K562 (cell line): ENCODE measurements at regions not wholly inside any gene's neighbourhood (a gene's known extent, or its start where the extent isn't known, plus 50 kb on each side); places are given as distances from the start of the nearest gene placed in this dataset.

Experiments
- ATAC-seq: fragments of 200-7000 bp; cut with Tn5 transposase; 3 replicates; pipeline ENCODE4 v1.9.1; 2020; ENCODE audit warnings: moderate library complexity
- BruUV-seq: library from RNA; stranded (reverse); fragments of 400-500 nt; replicated peaks from 2 replicates; lab custom pipeline; 2021; lab: Mats Ljungman, UMichigan
- CTCF ChIA-PET: fragments of 300-600 bp; formaldehyde crosslinking; extraction: SDS; loops from one replicate; lab custom pipeline; 2021; ENCODE audit warnings: low intra/inter-chr PET ratio; lab: Yijun Ruan, JAX
- POLR2A ChIA-PET: fragments of 300-600, 350-650 bp; sonication (Branson Sonifier 250); formaldehyde crosslinking; extraction: SDS; loops from one replicate; lab custom pipeline; 2021; ENCODE audit warnings: antibody characterized with exemption, inconsistent platforms; lab: Yijun Ruan, JAX
- DNase-seq, 4 experiments: peaks; one replicate each; pipeline versions ENCODE4 v3.0.0 to v3.0.0-alpha.2; 2011 to 2018; ENCODE audit warnings: low spot score in 3 of 4, mixed read lengths in 3 of 4; ENCODE audit errors: extremely low read depth in 1 of 4
- FAIRE-seq: peaks from 2 replicates; lab custom pipeline; 2011; peaks lifted over from hg19 to GRCh38; lab: Jason Lieb, UNC
- H2AFZ ChIP-seq: 2 replicates; pipeline ENCODE4 v1.6.0; 2011; ENCODE audit warnings: low read depth, low read length, control low read depth, inconsistent platforms
- H3K27ac ChIP-seq: fragments of 200-600 bp; 3 replicates; pipeline ENCODE4 v1.8.0; 2011; ENCODE audit warnings: low read depth, mild to moderate bottlenecking, control low read depth, inconsistent platforms, low read length, moderate library complexity, mixed read lengths; ENCODE audit errors: extremely low read depth
- H3K27me3 ChIP-seq, 2 experiments: fragments of 300-600 bp in 1 of 2; 2 replicates in 1 of 2; 3 replicates in 1 of 2; pipeline versions ENCODE4 v1.6.0 to v1.8.0; 2011; ENCODE audit warnings: inconsistent platforms in 2 of 2, low read length in 2 of 2, mild to moderate bottlenecking in 1 of 2, mixed read lengths in 1 of 2, moderate library complexity in 1 of 2; ENCODE audit not compliant: control insufficient read depth in 2 of 2, insufficient read depth in 2 of 2
- H3K36me3 ChIP-seq: fragments of 300-600 bp; 3 replicates; pipeline ENCODE4 v1.8.0; 2011; ENCODE audit warnings: mild to moderate bottlenecking, low read length, inconsistent platforms; ENCODE audit not compliant: control insufficient read depth, insufficient read depth
- H3K4me1 ChIP-seq, 2 experiments: fragments of 200-600 bp in 1 of 2; replicated peaks in 1 of 2; 2 replicates in 1 of 2; 3 replicates in 1 of 2; pipeline versions ENCODE4 v1.5.1 to v1.8.0; 2011; ENCODE audit warnings: inconsistent platforms in 2 of 2, low read length in 2 of 2, mild to moderate bottlenecking in 1 of 2, mixed read lengths in 1 of 2, moderate library complexity in 1 of 2; ENCODE audit not compliant: control insufficient read depth in 2 of 2, insufficient read depth in 2 of 2
- H3K4me2 ChIP-seq: 2 replicates; pipeline ENCODE4 v1.6.1; 2011; ENCODE audit warnings: low read length, control low read depth, inconsistent platforms, mixed read lengths; ENCODE audit not compliant: insufficient read depth
- H3K4me3 ChIP-seq: fragments of 200-600 bp; sonication (generic), shearing (Covaris generic); 2 replicates; pipeline ENCODE4 v1.5.1; 2016; ENCODE audit warnings: control low read depth, inconsistent platforms
- H3K79me2 ChIP-seq: fragments of 200-600 bp; 3 replicates; pipeline ENCODE4 v1.8.0; 2011; ENCODE audit warnings: low read length, inconsistent platforms; ENCODE audit not compliant: control insufficient read depth, insufficient read depth
- H3K9ac ChIP-seq, 2 experiments: 2 replicates each; pipeline versions ENCODE4 v1.6.0 to v1.6.1; 2011; ENCODE audit warnings: low read depth in 2 of 2, low read length in 2 of 2, control low read depth in 1 of 2, inconsistent platforms in 1 of 2, mild to moderate bottlenecking in 1 of 2, mixed read lengths in 1 of 2; ENCODE audit not compliant: insufficient read depth in 1 of 2
- H3K9me1 ChIP-seq: one replicate; pipeline ENCODE4 v1.6.0; 2011; ENCODE audit warnings: inconsistent platforms, mild to moderate bottlenecking, low read length, moderate library complexity; ENCODE audit not compliant: control insufficient read depth, insufficient read depth
- H3K9me3 ChIP-seq: replicated peaks from 2 replicates; pipeline ENCODE4 v1.5.1; 2011; ENCODE audit warnings: low read depth, low read length, inconsistent platforms; ENCODE audit not compliant: control insufficient read depth, insufficient read depth
- H4K20me1 ChIP-seq: replicated peaks from 2 replicates; pipeline ENCODE4 v1.6.1; 2011; ENCODE audit warnings: low read length, inconsistent platforms, mixed read lengths; ENCODE audit not compliant: control insufficient read depth, insufficient read depth
- CBX1 ChIP-seq: sonication (generic); IDR thresholded peaks from 2 replicates; pipeline ENCODE4 v1.6.1; 2016; ENCODE audit warnings: antibody characterized with exemption, low read depth, mild to moderate bottlenecking
- DMBX1 ChIP-seq: fragments of 250-450 bp; sonication (Bioruptor Pico); IDR thresholded peaks from 2 replicates; pipeline ENCODE4 v1.8.0; 2022; ENCODE audit warnings: inconsistent platforms, mild to moderate bottlenecking, moderate library complexity, borderline replicate concordance
- ESRRB ChIP-seq: fragments of 250-450 bp; sonication (Bioruptor Pico); IDR thresholded peaks from 2 replicates; pipeline ENCODE4 v1.5.0; 2020; ENCODE audit warnings: mild to moderate bottlenecking, moderate library complexity, borderline replicate concordance
- HDAC8 ChIP-seq: fragments of 450-650 bp; IDR thresholded peaks from 2 replicates; pipeline ENCODE4 v1.6.1; 2016; ENCODE audit warnings: mild to moderate bottlenecking, missing genetic modification characterization, moderate library complexity, missing compliant biosample characterization
- HMG20A ChIP-seq: fragments of 450-650 bp; formaldehyde crosslinking; conservative IDR thresholded peaks from 2 replicates; pipeline ENCODE4 v1.4.0; 2020; ENCODE audit warnings: mild to moderate bottlenecking, mixed read lengths
- ILF3 ChIP-seq: fragments of 450-650 bp; IDR thresholded peaks from 2 replicates; pipeline ENCODE4 v1.6.1; 2018; ENCODE audit warnings: antibody characterized with exemption, mild to moderate bottlenecking, moderate library complexity, borderline replicate concordance
- MTF1 ChIP-seq: fragments of 250-450 bp; sonication (Bioruptor Pico); IDR thresholded peaks from 2 replicates; pipeline ENCODE4 v1.9.0; 2021; ENCODE audit warnings: moderate library complexity, mild to moderate bottlenecking, inconsistent platforms, borderline replicate concordance
- RBFOX2 ChIP-seq: fragments of 200-400 bp; formaldehyde crosslinking; IDR thresholded peaks from 2 replicates; pipeline ENCODE4 v1.6.1; 2017; ENCODE audit warnings: low read depth, mild to moderate bottlenecking, low read length, moderate library complexity
- TAL1 ChIP-seq: fragments of 450-650 bp; IDR thresholded peaks from 2 replicates; pipeline ENCODE4 v1.6.1; 2016; ENCODE audit warnings: mild to moderate bottlenecking
- ZNF165 ChIP-seq: fragments of 250-450 bp; sonication (Bioruptor Pico); IDR thresholded peaks from 2 replicates; pipeline ENCODE4 v1.4.0; 2020; ENCODE audit warnings: borderline replicate concordance
- ZNF253 ChIP-seq: fragments of 250-450 bp; sonication (Bioruptor Pico); conservative IDR thresholded peaks from 2 replicates; pipeline ENCODE4 v1.6.1; 2021; ENCODE audit warnings: mild to moderate bottlenecking
- WGBS: fragments of 100-300 bp; shearing (Covaris generic); methylation state at CpG from one replicate; pipeline ENCODE4 v1.1.6; 2016; ENCODE audit warnings: low coverage, mixed read lengths; ENCODE audit not compliant: insufficient coverage; ENCODE audit errors: missing lambda C conversion rate; 5-methylcytosine and 5-hydroxymethylcytosine counted together
- in situ Hi-C: fragments of 300-500 bp; cut with MboI; formaldehyde crosslinking; loops from 4 replicates; pipeline ENCODE4 v1.15.0; 2018; ENCODE audit warnings: inconsistent platforms, mixed read lengths
- intact Hi-C: fragments of 100-400 bp; cut with micrococcal nuclease; formaldehyde crosslinking; loops from 2 replicates; pipeline ENCODE4 v1.14.2; 2022
- TF ChIP-seq, protein P1 (sequence below): sonication (generic); formaldehyde crosslinking; IDR thresholded peaks from 2 replicates; pipeline ENCODE4 v1.8.0; 2022; ENCODE audit warnings: mild to moderate bottlenecking, missing genetic modification reagents
- TF ChIP-seq, protein P2 (sequence below): fragments of 450-650 bp; IDR thresholded peaks from 2 replicates; pipeline ENCODE4 v1.6.1; 2018; ENCODE audit not compliant: partially characterized antibody
- TF ChIP-seq, protein P3 (sequence below): sonication (generic); formaldehyde crosslinking; IDR thresholded peaks from 2 replicates; pipeline ENCODE4 v1.8.1; 2023; ENCODE audit warnings: mild to moderate bottlenecking, missing genetic modification reagents
- TF ChIP-seq, protein P4 (sequence below): sonication (generic); formaldehyde crosslinking; IDR thresholded peaks from 2 replicates; pipeline ENCODE4 v1.8.1; 2022; ENCODE audit warnings: missing genetic modification reagents

DNA sequence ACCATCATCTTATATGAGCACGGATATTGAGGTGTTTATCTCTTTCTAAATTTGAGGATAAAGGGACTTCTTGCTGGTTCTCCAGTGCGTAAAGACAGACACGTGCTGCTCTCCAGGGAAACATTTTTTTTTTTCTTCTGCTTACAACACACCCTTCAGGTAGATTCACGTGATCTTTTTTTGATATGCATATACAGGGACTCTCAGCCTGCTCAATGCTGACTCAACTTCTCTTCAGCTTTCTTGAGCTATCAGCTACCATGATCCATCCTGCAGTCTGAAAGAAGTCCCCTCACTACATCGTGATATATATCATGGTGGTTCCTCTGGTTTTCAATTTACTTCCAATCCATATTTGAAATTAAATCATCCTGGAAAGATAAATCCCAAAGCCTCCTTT is 87.1 kb upstream of the SLITRK3 start:
- in situ Hi-C loops (no loop called here), intact Hi-C loops (no loop called here)
- Histone ChIP-seq H3K4me2 (no peak overlapping the region), H4K20me1 (no peaks in the 10 kb centered on the region), H3K9me1 (no peaks in the 10 kb centered on the region), H3K36me3 (no peaks in the 10 kb centered on the region), H3K27ac (no peak overlapping the region), H3K27me3 (no peaks in the 10 kb centered on the region), H2AFZ (no peak overlapping the region), H3K4me1 (no peaks in the 10 kb centered on the region), H3K9ac (no peak overlapping the region), H3K4me3 (no peak overlapping the region), H3K79me2 (no peaks in the 10 kb centered on the region), H3K9me3 (0 out of 2 replicates have a peak, but pooled peaks cover 1% of the 10 kb centered on the region)
- POLR2A ChIA-PET, result no interaction called here
- FAIRE-seq (no peak), DNase-seq (no peak), ATAC-seq (no peak)
- CTCF ChIA-PET, result no interaction called here
- WGBS, result 0% methylated on average over 4 of the region's 5 CpGs
- BruUV-seq, result no TSS peak
- TF ChIP-seq ILF3 (no peak), DMBX1 (no peak), ZNF253 (CRISPR knock-in tag) (no peak), TAL1 (no peak), HDAC8 (no peak), ESRRB (CRISPR knock-in tag) (no peak), MTF1 (CRISPR knock-in tag) (no peak), CBX1 (no peak), HMG20A (CRISPR knock-in tag) (no peak), RBFOX2 (no peak), ZNF165 (no peak)
- TF ChIP-seq, protein P1, sequence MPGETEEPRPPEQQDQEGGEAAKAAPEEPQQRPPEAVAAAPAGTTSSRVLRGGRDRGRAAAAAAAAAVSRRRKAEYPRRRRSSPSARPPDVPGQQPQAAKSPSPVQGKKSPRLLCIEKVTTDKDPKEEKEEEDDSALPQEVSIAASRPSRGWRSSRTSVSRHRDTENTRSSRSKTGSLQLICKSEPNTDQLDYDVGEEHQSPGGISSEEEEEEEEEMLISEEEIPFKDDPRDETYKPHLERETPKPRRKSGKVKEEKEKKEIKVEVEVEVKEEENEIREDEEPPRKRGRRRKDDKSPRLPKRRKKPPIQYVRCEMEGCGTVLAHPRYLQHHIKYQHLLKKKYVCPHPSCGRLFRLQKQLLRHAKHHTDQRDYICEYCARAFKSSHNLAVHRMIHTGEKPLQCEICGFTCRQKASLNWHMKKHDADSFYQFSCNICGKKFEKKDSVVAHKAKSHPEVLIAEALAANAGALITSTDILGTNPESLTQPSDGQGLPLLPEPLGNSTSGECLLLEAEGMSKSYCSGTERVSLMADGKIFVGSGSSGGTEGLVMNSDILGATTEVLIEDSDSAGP (CRISPR knock-in tag), result no peak
- TF ChIP-seq, protein P2, sequence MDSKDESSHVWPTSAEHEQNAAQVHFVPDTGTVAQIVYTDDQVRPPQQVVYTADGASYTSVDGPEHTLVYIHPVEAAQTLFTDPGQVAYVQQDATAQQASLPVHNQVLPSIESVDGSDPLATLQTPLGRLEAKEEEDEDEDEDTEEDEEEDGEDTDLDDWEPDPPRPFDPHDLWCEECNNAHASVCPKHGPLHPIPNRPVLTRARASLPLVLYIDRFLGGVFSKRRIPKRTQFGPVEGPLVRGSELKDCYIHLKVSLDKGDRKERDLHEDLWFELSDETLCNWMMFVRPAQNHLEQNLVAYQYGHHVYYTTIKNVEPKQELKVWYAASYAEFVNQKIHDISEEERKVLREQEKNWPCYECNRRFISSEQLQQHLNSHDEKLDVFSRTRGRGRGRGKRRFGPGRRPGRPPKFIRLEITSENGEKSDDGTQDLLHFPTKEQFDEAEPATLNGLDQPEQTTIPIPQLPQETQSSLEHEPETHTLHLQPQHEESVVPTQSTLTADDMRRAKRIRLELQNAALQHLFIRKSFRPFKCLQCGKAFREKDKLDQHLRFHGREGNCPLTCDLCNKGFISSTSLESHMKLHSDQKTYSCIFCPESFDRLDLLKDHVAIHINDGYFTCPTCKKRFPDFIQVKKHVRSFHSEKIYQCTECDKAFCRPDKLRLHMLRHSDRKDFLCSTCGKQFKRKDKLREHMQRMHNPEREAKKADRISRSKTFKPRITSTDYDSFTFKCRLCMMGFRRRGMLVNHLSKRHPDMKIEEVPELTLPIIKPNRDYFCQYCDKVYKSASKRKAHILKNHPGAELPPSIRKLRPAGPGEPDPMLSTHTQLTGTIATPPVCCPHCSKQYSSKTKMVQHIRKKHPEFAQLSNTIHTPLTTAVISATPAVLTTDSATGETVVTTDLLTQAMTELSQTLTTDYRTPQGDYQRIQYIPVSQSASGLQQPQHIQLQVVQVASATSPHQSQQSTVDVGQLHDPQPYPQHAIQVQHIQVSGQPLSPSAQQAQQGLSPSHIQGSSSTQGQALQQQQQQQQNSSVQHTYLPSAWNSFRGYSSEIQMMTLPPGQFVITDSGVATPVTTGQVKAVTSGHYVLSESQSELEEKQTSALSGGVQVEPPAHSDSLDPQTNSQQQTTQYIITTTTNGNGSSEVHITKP, result no peak
- TF ChIP-seq, protein P3, sequence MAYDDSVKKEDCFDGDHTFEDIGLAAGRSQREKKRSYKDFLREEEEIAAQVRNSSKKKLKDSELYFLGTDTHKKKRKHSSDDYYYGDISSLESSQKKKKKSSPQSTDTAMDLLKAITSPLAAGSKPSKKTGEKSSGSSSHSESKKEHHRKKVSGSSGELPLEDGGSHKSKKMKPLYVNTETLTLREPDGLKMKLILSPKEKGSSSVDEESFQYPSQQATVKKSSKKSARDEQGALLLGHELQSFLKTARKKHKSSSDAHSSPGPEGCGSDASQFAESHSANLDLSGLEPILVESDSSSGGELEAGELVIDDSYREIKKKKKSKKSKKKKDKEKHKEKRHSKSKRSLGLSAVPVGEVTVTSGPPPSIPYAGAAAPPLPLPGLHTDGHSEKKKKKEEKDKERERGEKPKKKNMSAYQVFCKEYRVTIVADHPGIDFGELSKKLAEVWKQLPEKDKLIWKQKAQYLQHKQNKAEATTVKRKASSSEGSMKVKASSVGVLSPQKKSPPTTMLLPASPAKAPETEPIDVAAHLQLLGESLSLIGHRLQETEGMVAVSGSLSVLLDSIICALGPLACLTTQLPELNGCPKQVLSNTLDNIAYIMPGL (CRISPR knock-in tag), result no peak
- TF ChIP-seq, protein P4, sequence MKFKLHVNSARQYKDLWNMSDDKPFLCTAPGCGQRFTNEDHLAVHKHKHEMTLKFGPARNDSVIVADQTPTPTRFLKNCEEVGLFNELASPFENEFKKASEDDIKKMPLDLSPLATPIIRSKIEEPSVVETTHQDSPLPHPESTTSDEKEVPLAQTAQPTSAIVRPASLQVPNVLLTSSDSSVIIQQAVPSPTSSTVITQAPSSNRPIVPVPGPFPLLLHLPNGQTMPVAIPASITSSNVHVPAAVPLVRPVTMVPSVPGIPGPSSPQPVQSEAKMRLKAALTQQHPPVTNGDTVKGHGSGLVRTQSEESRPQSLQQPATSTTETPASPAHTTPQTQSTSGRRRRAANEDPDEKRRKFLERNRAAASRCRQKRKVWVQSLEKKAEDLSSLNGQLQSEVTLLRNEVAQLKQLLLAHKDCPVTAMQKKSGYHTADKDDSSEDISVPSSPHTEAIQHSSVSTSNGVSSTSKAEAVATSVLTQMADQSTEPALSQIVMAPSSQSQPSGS, result no peak
